ENCODE measurements at regions not wholly inside any gene's neighbourhood (a gene's known extent, or its start where the extent isn't known, plus 50 kb on each side); places are given as distances from the start of the nearest gene placed in this dataset.

DNA sequence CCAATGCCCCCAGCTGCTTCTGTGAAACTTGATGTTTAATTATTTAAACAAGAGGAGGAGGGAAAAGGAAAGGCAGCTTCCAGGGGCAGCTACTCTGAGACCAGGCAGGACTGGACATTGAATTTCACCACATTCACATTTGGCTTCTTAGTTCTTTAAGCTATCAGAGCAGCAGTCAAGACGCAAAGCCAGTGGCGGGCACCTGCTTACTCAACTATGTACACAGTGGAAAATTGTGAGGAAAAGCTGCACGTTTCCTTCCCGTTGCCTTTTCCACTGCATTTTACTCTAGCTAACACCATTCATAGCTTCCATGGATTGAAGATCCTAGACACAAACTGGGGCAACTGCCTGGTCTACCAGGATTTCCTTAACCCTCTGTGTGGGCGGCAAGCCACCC is 200.3 kb downstream of the ERCC6L2 start:
- no peaks in the 10 kb centered on the region for H3K36me3 ChIP-seq
- WGBS, 2 donors: 93 to 96% methylated on average over 4 to 5 of the region's 5 CpGs
- intact Hi-C loops (cut with DNase I): no loop called here
- no peak overlapping the region for H3K27ac ChIP-seq
- no peaks in the 10 kb centered on the region for H3K9me3 ChIP-seq
- H3K4me3 ChIP-seq: no peak overlapping the region
- no peak for DNase-seq
- no peaks in the 10 kb centered on the region for H3K27me3 ChIP-seq
- peaks cover 0 to 21% (median 3%) of the 10 kb centered on the region in 3 donors for H3K4me1 ChIP-seq
- TF ChIP-seq, protein P1, sequence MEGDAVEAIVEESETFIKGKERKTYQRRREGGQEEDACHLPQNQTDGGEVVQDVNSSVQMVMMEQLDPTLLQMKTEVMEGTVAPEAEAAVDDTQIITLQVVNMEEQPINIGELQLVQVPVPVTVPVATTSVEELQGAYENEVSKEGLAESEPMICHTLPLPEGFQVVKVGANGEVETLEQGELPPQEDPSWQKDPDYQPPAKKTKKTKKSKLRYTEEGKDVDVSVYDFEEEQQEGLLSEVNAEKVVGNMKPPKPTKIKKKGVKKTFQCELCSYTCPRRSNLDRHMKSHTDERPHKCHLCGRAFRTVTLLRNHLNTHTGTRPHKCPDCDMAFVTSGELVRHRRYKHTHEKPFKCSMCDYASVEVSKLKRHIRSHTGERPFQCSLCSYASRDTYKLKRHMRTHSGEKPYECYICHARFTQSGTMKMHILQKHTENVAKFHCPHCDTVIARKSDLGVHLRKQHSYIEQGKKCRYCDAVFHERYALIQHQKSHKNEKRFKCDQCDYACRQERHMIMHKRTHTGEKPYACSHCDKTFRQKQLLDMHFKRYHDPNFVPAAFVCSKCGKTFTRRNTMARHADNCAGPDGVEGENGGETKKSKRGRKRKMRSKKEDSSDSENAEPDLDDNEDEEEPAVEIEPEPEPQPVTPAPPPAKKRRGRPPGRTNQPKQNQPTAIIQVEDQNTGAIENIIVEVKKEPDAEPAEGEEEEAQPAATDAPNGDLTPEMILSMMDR (IDR thresholded peaks at IDR 0.05): no peak
- TF ChIP-seq POLR2A (IDR thresholded peaks at IDR 0.05): no peak

DNA sequence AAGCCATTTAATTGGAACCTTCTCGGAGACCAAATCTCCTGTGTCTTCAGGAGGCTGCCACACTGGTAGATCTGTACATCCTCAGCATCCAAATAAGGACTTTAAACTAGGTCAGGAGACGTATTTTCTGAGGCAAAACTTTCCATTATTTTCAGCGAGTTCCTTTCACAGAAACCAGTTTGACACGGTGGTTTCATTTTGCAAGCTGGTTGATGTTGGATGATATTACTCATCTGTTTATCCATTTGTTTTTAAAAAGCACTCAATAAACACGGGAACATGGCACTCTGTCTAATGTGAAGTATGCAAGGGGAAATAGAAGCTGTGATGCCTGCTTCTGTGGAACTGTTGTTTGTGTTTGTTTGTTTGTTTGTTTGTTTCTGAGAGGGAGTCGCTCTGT is 199.6 kb downstream of the ERCC6L2 start:
- Histone ChIP-seq H3K9me3 (no peaks in the 10 kb centered on the region), H3K36me3 (no peaks in the 10 kb centered on the region), H3K4me3 (no peak overlapping the region), H3K27ac (no peak overlapping the region), H3K4me1 (peaks cover 0 to 15% (median 0%) of the 10 kb centered on the region in 3 donors), H3K27me3 (no peaks in the 10 kb centered on the region)
- intact Hi-C loops (cut with DNase I): no loop called here
- TF ChIP-seq, protein P1 (IDR thresholded peaks at IDR 0.05): no peak
- DNase-seq: no peak
- WGBS, 2 donors: 48 to 50% methylated on average over 6 of the region's 6 CpGs

DNA sequence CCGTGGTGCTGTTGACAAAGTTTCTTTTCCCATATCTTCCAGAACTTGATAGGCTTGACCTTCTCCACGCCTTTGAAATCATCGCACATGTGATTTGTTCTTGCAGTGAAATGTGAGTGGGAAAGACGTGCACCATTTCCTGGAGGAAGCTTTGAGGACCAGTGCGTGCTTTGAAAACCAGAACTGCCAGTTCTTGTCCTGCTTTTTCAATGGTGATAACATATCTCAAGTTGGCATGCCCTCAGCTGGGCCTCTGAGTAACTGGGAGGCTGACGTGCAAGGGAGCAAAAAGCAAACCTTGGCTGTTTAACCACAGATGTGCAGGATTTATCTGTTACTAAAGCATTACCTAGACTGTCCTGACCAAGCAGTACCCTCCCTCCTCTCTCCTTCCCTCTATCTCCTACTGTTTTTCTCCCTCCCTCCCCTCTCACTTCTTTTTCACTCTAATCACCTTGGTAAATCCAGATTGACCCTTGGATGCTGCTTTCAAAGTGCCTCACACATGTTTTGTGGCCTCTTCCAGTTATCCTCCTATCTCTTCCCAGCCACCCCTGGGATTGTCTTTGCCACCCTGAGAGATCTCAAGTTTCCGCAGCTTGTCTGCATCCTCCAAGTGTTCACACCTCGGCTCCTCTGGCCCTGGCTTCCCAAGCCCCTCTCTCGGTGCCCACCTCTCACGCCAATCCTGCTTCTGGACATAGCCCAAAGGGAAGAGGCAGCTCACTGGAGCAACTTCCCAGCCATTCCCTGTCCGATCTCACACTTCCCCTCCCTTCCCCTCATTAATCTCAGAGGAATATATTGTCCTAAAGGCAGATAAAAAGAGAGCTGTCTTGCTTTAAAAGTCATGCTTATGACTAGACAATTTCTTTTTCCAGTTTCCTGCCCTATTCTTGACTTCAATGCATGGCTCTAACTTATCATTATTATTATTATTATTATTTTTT is 198.3 kb downstream of the ERCC6L2 start:
- H3K4me1 ChIP-seq: peaks cover 0 to 8% (median 0%) of the 10 kb centered on the region in 3 donors
- WGBS, 2 donors: 57 to 67% methylated on average over 10 to 11 of the region's 11 CpGs
- no peak for DNase-seq
- no peaks in the 10 kb centered on the region for H3K9me3 ChIP-seq
- H3K4me3 ChIP-seq: no peak overlapping the region
- TF ChIP-seq, protein P1 (IDR thresholded peaks at IDR 0.05): no peak
- TF ChIP-seq POLR2A (IDR thresholded peaks at IDR 0.05): no peak
- H3K36me3 ChIP-seq: no peaks in the 10 kb centered on the region
- intact Hi-C loops (cut with DNase I): no loop called here
- H3K27me3 ChIP-seq: no peaks in the 10 kb centered on the region
- H3K27ac ChIP-seq: no peak overlapping the region

DNA sequence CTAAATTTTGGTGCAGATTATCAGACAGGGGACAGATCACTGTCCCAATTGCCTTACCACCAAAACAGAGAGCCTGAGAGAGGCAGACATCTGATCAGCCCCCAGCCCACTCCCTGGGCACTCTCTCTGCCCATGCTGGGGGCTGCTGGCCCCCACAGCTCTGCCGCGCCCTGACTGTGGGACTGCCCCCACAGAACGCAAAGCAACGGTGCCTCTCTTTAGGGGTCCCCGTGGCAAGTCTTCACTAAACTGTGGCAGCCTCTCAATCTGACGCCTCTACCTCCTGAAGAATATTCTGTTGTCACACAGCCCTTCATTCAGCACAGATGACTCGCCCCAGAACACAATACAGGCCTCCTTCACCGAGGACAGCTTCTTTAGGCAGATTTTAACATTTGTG is 197.4 kb downstream of the ERCC6L2 start:
- no peak for TF ChIP-seq POLR2A (IDR thresholded peaks at IDR 0.05)
- TF ChIP-seq, protein P1 (IDR thresholded peaks at IDR 0.05): no peak
- intact Hi-C loops (cut with DNase I): no loop called here
- Histone ChIP-seq H3K9me3 (no peaks in the 10 kb centered on the region), H3K4me1 (peaks cover 0 to 15% (median 0%) of the 10 kb centered on the region in 3 donors), H3K4me3 (no peak overlapping the region), H3K27ac (no peak overlapping the region), H3K36me3 (no peaks in the 10 kb centered on the region), H3K27me3 (no peaks in the 10 kb centered on the region)
- WGBS, 2 donors: 84 to 95% methylated on average over 6 to 8 of the region's 8 CpGs
- no peak for DNase-seq

DNA sequence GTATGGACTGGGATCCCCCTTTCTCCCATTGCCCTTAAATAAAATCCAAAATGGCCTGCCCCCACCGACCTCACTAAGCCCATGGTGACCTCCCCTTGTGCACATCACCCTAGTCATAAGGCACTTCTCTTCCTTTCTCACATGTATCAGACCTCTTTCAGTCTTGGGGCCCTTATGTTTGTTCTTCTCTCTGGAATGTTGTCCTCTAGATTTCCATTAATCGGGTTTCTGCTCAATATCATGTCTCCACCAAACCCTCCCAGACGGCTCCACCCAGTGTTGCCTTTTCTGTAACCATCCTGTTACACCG is 196.3 kb downstream of the ERCC6L2 start:
- 79 to 89% methylated on average over 4 of the region's 4 CpGs for WGBS, 2 donors
- H3K27ac ChIP-seq: no peak overlapping the region
- no peaks in the 10 kb centered on the region for H3K27me3 ChIP-seq
- H3K9me3 ChIP-seq: no peaks in the 10 kb centered on the region
- no peaks in the 10 kb centered on the region for H3K36me3 ChIP-seq
- DNase-seq: no peak
- TF ChIP-seq POLR2A (IDR thresholded peaks at IDR 0.05): no peak
- TF ChIP-seq, protein P1 (IDR thresholded peaks at IDR 0.05): no peak
- H3K4me3 ChIP-seq: no peak overlapping the region
- intact Hi-C loops (cut with DNase I): no loop called here
- peaks cover 0 to 23% (median 6%) of the 10 kb centered on the region in 3 donors for H3K4me1 ChIP-seq

Measured in esophagus squamous epithelium (tissue), 5 donors.